Activated naive CD4-positive, alpha-beta T cell treated with anti-CD3 and anti-CD28 coated beads, Interleukin-2, amount 50 U/mL, for 16 hours (primary cell): ENCODE measurements at regions not wholly inside any gene's neighbourhood (a gene's known extent, or its start where the extent isn't known, plus 50 kb on each side); places are given as distances from the start of the nearest gene placed in this dataset.
"Not testable (repeated sequence)": the region's sequence is repeated elsewhere in the genome, so short reads cannot be mapped to it uniquely, and the experiment has no call there.

ENCODE experiments used
- DNase-seq: peaks from one replicate; pipeline ENCODE4 v3.0.0-alpha.2; 2020

DNA sequence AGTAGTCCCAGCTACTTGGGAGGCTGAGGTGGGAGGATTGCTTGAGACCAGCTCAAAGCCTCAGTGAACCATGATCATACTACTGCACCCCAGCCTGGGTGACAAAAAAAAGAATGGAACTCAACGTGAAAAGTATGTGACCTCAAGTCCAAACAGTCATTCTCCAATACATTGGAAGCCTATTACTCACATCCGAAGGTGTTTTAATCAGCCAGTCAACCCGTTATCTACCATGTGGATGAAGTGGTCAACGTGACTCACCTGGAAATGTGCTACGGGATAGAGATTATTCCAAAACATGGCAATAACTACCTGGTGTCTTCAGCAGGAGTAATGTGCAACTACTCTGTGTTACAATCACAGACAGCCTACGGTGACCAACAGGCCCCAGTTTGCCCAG, 85.8 kb upstream of the TOP1 start:
- no peak for DNase-seq

DNA sequence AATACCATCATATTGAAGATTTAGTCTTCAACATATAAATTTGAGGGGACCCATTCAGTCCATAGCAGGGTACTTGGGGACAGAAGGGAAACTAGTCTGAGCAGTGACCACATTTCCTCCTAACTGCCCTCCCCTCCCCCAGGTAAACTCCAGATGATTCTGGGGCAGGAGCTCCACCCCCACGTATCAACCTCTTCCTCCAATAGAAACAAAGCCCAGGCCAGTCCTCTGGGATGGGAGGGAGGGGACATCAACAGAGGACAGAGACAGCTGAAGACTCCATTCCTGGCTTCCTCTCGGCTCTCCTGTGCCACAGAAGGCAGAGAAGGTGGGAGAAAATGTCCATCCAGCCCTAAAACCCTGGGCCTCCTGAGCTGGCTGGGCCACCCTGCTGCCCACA, 85.0 kb upstream of the TOP1 start:
- DNase-seq, result no peak

DNA sequence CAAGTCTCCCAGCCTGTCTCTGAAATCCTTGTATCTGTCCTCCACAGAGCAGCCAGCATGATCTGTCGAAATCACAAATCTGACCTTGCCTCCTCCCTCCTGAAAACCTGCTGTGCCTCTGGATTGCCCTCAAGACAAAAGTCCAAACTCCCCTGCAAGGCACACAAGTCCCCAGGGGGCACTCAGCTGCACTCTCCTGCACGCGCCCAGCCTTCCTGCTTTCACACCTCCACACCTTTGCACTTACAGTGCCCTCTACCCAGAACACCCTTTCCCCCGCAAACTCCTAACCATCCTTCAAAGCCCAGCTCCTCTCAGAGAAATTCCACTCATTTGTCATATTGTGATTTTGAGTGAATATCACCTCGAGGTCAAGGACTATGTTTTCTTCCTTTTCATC, 83.4 kb upstream of the TOP1 start:
- DNase-seq, result no peak

DNA sequence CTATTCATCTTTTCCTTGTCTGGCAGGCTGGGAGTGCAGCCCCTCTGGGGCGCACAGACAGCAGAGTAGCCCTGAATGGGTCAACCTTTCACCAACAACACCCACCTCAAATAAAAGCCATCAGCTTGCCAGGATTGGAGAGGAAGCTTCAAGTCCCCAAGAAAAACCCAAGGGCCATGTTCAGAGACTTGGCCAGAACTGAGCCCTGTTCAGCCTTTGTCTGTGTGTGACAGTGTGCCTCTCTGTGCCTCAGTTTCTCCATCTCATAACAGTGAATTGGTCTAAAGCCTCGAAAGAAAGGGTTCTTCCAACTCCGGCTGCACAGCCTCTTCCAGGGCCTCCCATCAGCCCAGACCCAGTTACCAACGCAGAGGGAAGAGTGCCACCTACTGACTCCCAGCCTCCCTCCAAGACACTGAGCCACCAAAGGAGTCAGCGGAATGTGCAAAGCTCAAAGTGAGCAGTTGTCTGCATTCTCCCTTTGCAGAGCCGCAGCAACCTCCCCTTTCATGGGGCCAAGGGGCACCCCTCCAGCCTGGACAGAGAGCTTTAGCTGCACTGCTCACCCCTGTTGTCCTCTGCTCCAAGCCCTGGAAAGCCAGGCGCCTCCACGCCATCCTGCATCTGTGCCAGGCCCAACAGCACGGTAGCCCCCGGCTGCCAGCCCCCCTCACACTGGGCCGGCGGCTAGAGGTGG, 82.7 kb upstream of the TOP1 start:
- no peak for DNase-seq

DNA sequence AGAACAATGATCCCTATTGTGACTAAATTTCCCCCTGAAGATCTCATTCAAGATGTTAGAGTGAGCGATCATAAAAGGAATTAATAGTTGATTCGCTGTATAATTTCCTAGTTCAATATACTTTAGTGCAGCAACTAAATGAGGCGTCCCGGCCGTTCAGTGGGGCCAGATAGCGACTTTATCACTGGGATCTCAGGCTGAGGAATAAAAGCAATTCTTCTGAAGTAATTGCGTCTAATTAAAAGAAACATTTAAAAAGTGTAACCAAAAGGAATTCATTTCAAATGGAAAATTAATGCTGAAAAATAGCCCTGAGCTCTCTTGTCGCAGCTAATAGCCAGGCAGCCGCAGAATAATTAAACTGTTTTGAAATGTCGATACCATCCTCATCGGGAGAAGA, 82.2 kb upstream of the TOP1 start:
- no peak for DNase-seq

DNA sequence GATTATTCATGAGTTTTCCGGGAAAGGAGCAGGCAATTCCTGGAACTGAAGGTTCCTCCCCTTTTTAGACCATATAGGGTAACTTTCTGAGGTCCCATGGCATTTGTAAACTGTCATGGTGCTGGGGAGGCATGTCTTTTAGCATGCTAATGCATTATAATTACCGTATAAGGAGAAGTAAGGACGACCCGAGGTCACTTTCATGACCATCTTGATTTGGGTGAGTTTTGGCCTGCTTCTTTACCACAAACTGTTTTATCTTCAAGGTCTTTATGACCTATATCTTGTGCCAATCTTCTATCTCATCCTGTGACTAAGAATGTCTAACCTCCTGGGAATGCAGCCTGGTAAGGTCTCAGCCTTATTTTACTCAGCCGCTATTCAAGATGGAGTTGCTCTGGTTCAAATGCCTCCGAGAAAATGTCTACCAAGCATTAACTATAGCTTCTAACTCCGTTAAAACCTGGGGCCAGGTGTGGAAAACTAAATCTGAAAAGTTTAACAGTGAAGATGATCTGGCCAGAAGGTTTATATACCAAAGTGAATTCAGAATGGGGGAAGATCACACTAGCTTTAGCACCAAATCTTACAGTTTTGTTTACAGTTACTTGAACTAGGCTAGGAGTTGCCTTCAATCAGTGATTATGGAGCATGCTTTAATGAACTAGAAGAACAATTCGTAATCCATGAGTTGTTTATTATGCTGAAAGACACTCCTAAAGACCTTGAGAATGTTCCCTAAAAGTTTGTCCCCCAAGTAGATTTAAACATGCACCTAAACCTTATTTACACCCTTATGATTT, 80.0 kb upstream of the TOP1 start:
- DNase-seq, result no peak

DNA sequence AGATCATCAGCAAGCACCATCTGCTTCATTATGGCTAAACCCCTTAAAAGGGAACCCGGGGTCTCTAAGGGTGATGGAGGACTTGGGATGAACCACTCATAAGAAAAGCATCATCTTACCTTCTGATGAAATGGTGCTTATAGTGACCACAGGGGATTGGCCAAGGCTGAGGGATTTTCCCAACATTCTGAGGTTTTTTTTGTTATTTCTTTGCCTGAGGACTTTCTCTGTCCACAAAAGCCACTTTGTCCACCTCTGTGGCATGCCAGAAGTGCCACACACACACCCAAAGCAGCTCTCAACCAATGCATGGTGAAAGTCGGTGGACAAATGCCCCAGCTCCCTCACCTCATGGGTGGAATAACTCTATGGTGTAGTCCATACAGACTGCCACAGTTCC, 79.3 kb upstream of the TOP1 start:
- no peak for DNase-seq

DNA sequence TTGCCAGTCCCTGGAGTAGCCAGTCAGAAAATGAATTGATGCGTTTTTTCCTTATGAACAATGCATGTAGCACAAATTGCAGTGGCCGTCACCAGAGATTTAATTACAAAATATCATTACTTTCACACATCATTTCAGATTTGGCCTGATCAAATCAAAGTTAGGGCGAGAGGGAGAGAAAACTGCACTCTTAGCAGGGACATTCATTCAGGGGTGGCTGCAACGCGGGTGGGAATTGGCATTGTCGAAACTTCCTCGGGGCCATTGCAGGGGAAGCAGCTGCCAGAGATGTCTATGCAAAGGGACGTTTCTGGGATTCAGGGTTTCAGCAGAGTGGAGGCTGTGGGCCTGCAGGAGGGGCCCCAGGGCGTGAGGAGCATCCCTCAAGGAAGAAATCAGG, 76.5 kb upstream of the TOP1 start:
- DNase-seq, result no peak

DNA sequence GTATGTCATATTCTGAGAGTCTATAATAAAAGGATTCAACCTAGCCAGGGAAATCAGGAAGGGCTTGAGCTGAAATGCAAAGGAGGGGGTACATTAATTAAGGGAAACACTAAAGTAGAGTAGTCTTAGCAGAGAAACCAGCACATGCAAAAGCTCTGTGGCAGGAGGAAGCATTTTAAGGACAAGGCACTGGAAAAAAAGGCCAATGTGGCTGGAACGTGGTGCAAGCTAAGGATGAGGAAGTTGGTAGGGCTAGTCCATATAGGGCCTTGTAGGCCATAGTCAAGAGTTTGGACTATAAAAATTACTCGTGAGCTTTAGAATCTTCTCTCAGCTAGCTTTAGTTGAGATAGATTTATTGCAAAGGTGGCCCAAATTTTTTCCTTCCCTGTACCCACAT, 75.2 kb upstream of the TOP1 start:
- DNase-seq, result no peak

DNA sequence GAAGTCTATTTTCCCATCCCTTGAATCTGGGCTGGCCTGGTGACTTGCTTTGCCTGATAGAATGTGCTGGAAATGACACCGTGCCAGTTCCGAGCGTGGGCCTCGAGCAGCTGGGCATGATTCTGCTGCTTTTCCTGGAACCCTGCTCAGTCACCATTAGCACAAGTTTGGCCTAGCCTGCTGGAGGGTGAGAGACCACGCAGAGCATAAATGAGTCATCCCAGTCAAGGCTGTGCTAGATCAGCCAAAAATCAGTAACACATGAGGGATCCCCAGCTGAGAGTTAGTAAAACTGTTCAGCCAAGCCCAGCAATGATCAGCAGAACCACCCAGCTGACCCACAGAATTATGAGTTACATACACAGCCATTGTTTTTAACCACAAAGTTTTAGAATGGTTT, 74.8 kb upstream of the TOP1 start:
- DNase-seq, result no peak

DNA sequence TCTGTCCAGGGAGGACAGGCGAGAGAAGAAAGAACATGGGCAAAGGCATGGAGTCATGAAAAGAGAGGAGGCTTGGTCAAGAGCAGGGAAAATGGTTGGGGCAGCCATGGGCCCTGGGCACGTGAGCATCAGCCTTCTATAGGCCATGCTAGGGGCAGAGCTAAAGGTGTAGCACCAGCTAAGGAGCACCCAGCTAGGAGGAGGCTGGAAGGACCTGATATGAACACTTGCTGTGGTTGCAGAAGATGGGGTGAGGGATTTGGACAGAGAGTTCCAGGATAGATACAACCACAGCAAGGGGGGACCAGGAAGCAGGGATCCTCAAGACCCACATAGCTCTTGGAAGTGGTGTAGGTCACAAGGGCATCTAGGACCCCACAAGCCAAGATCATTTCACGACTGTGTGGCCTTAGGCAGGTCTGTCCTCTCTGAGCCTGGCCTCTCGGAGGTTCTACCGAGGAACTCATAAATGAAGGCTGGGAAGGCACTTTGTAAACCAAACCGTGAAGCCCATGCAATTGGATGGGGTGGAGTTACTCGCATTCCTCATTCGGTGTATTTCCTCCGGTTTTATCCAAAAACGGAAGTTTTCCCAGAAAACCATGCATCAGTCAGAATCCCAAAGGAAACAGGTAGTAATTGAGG, 74.0 kb upstream of the TOP1 start:
- DNase-seq, result no peak

DNA sequence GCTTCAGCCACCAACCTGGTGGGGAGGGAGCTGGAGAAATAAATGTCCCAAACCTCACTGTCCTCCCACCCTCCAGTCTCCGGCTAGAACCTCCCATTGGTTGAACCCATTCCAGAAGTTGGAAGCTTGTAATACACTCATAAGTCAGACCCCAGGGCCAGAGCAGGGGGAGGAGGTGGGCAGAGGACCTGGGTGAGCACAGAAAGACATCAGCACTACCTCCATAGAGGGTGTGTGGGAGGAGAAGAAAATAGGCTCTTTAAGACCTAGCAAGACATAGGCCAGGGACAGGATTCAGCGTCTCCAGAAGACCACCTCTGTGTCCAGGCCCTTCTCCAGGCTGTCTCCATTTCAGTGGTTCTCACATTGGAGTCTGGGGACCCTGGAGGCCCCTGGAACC, 73.3 kb upstream of the TOP1 start:
- no peak for DNase-seq

DNA sequence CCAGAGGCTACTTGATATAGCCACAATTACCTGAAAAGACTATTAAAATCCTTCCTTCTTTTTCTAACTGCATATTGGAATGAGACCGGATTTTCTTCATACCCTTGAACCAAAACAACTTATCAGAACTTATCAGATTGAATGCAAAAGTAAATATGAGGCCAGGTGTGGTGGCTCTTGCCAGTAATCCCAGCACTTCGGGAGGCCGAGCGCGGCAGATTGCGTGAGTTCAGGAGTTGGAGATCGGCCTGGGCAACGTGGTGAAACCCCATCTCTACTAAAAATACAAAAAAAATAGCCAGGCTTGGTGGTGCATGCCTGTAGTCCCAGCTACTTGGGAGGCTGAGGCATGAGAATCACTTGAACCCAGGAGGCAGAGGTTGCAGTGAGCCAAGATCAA, 72.8 kb upstream of the TOP1 start:
- not testable (repeated sequence) for DNase-seq

DNA sequence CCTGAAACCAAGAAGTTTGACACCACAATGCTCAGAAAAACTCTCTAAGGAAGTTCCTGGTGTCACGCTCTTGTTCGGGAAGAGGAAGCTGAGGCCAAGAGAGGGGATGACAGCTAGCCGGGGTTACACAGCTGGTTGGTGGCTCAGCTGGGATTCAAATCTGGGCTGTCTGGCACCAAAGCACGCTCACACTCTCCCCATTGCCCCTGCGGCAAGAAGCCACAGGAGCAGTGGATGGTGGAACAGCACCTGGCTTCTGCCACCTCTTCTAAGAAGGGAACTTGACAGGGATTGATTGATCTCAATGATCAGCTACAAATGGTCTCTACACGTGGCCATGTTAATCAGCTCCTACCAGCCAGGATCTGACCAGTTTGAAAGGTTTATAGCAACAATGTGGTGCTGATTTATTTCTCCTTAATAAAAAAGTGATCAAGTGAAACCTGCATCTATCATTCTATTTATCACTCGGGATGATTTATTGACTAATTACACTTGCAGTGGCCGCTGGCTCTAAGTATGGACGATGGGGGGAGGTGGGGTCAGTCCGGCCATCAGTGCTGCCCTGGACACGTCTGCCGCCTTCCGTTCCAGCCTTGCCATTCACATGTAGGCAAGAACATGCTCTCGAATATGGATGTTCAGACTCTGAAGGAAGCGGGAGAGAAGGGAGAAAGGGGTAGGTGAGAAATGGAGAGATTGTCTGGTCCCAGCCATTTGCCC, 71.9 kb upstream of the TOP1 start:
- no peak for DNase-seq

DNA sequence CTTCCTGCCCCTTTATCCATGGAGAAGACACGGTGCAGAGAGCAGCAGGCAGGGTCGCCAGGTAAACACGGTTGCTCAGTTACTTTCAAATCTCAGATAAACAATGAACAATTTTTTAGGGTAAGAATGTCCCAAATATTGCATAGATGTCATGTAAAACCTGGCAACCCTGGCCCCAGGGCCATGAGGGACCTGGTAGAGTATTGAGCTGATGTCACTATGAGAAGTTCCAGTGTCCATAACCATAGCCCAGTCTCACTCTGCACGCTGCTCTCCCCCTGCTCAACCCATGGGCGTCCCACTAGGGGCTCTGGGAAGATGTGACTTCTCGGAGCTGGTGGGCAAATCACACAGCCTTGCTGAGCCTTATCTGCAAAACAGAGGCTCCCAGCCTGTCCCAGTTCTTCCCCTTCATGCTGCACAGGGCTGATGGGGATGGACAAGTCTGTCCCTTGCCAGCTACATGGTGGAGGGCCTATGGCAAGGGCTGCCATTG, 71.3 kb upstream of the TOP1 start:
- no peak for DNase-seq

DNA sequence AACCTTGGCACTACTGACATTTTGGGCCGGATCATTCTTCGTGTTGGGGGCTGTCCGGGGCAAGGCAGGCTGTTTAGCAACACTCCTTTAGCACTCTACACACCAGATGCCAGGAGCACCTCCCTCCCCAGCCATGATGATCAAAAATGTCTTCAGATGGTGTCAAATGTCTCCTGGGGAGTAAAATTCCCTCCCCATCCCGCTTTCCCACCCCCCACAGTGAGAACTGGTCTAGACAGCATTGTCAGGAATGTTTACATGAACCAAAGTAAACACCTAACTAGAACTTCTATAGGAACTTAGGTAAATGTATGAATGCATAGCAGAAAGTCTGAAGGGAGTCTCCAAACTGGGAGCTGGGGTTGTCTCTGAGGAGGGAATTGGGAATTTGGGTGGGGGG, 70.0 kb upstream of the TOP1 start:
- DNase-seq, result no peak

DNA sequence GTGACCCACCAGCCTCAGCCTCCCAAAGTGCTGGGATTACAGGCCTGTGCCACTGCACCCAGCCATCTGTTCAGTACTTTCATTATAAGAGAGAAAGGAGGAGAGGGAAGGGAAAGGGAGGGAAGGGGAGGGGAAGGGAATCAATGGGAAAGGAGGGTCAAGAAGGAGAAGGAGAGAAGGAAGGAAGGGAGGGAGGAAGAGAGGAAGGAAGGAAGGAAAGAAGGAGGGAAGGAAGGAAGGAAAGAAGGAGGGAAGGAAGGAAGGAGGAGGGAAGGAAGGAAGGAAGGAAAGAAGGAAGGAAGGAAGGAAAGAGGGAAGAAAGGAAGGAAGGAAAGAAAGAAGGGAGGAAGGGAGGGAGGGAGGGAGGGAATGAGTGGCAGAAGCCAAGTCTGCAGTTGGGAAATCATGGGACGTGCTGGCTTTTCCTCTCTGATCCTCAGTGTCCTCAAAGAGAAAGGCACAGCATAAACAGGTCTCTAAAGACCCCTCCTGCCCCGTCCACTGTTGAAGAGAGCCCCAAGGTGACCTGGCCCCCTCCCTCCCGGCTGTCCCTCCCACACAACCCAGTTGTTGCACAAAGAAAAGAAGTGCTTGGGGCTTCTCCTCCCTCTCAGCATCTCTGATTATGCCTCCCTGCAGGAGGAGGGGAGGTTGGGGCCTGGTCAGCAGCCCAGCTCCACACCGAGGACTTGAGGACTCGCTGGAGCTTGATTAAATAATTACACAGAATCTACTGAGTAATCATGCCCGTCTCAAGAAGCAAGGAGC, 69.1 kb upstream of the TOP1 start:
- DNase-seq, result no peak

DNA sequence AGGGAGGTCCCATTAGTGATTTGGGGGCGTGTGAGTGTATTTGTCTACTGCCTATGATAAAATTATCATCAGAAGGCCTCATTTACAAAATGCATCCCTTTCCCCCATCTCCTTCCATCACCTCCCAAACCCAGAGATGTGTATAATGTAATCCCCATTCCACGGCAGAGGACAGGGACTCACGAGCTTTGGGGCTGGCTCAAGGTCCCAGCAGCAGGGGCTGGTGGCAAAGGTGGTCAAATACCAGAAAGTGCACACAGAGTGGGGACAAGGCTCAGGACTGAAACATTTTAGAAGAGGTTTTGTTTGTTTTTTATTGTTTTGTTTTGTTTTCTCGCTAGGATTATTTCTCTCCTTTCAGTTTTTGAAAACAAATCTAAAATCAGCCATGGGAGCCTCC, 68.5 kb upstream of the TOP1 start:
- DNase-seq, result no peak

DNA sequence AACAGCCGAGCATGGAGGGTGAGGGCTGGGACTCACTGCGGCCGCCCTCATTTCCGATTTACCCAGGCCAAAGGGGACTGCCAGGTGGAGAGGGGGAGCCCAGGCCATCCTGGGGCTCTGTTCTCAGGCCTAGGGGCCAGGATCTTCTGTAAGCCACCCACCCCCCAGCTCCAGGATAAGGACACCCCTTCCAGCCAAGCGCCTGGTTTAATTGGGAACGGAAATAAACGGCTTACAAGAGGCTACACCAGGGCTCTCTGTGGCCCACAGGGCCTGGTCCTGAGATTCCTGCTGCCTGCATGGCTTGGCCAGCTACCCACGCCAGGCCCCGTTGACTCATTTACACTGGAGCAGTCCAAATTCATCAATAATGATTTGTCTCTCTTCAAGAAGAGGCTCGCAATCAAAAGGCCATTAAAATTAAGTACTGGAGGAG, 68.1 kb upstream of the TOP1 start:
- DNase-seq, result no peak

DNA sequence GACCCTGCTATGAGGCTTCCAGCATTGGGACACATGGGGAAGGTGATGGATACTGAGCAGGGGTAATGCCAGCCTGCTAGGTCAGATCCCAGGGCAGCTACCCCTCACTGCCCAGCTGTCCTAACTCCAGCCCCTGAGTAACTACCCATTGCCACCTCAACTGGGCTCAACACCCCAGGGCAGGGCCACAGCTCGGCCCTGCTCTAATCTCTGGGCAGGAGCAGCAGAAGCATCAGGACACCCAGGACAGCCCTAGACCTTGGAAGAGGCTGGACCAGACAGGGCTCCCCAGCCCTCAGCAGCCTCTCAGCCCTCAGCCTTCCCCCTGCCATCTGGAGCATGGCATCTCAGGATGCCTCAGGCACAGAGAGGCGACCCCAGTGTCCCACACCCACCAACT, 67.4 kb upstream of the TOP1 start:
- DNase-seq, result no peak

DNA sequence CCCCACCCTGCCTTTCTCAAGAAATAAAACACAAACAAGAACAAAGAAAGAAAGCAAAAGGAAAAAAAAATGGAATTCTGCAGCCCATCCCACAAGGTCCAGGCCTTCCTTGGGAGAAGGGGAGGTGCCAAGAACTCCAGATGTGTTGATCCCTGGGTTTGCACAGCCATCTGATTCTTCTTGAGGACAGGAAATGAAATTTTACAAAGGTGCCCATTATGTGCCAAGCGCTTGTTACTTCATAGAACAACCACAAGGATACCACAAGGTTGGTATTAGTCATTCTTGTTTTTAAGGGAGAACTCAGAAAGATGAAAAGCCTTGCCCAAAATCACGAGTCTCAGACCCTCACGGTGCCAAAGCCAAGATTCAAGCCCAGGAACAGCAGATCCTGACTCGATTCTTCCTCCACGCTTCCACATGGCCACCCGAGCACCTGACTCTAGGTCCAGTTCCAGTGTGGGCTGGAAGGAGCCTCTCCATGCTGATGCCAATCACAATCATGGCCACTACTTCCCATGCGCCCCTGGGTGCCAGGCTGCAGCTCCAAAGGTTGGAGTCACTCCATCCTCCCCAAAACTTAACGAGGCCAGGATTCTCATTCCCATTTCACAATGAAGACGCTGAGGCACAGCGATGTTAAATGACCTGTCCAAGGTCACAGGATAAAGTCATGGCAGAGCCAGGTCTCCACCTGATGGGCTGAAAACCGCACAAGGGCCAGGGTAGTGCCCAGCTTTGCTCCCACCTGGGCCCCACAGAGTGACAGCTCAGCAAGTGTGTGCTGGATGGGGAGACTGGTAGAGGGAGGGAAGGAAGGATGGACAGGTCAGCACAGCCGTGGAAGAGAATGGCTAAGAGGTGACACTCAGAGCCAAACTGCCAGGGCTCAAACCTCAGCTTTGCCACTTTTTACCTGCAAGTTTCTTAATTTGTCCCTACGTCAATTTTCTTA, 66.7 kb upstream of the TOP1 start:
- no peak for DNase-seq
